GM18868 (cell line): ENCODE measurements at regions not wholly inside any gene's neighbourhood (a gene's known extent, or its start where the extent isn't known, plus 50 kb on each side); places are given as distances from the start of the nearest gene placed in this dataset.

ENCODE experiments used
- ATAC-seq: cut with Tn5 transposase; IDR thresholded peaks from one replicate; pipeline ENCODE4 v1.9.1; 2021; ENCODE audit warnings: mild to moderate bottlenecking, moderate library complexity; ENCODE audit not compliant: unreplicated experiment

DNA sequence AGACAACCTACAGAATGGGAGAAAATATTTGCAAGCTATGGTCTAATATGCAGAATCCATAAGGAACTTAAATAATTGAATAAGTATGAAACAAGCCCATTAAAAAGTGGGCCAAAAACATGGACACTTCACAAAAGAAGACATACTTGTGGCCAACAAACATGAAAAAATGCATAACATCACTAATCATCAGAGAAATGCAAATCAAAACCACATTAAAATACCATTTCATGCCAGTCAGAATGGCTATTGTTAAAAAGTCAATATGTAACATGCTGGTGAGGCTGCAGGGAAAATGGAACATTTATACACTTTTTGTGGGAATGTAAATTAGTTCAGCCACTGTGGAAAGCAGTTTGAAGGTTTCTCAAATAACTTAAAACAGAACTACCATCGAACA is 945.4 kb upstream of the FLRT2 start:
- no peak for ATAC-seq

DNA sequence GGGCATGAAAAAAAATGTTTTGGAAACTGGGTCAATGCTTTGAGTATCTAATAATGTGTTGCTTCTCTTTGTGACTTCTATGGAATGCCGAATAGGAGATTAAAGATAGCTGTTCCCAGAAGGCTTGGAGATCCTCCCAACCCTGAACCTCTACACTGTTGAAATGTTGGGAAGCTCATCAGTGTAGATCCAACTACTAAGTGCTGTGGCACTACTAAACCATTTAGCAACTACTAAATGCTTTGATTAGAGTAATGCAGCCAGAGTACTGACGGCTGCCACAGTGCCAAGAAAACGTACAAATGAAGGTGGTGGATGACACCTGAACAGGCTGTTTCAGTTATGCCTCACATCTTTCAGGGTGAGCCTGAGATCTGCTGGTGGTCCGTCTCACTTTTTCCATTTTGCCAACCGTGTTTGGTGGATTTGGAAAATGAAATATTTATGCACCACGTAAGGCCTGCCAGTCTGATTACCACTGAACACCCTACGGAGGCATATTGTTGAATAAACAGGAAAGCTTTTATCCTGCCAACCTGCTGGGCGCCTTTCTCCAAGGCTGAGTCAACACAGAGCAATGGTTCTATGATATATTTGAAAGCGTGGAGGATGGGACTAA is 938.0 kb upstream of the FLRT2 start:
- no peak for ATAC-seq

DNA sequence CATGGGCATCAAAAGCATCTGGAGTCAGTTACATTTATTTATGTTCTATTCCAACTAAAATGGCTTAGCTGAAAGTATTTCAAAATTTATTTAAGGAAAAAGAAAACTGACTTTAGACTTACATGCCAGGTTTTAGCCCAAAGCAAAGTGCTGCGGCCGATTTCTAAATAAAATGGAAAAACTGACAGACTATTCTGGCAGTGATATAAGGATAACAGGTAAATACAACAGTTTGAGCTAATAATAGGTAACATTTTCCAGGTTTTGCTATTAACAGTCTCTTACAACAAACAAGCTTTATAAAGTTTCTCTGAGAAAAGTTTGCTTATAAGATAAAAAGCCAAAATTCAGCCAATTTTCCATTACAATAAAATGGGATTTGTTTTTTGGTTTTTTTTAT is 937.2 kb upstream of the FLRT2 start:
- ATAC-seq: no peak

DNA sequence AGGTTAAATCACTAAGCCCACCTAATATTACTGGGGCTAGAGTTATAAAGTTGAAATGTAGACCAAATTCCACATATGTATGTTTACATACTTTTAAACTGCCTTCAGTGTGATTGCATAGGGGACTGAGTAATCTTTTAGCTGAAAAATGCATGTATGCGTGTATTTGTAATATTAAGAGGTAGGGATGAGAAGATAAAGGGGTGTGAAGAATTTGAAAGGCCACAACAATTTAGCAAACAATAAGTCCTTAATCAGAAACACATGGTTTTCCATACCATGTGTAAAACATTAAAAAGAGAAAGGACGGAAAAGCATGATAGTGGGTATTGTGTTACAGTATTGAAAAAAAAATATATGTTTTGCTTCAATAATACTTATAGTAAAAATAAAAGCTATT is 919.9 kb upstream of the FLRT2 start:
- no peak for ATAC-seq

GRCh38 chr14:84622357-84622756 is 907.6 kb upstream of the FLRT2 start:
- ATAC-seq: no peak

DNA sequence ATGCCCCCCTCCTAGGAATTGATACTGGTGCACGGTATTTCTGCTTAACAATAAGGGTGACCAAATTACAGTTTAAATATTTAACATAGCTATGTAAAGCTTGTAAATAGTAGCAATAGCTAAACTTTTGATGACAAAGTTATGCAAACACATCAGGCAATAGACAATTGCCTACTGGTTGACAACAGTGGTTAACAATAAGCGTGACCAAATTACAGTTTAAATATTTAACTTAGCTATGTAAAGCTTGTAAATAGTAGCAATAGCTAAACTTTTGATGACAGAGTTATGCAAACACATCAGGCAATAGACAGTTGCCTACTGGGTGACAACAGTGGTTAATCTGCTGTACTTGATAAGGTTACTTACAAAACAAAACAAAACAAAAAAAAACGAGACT is 886.5 kb upstream of the FLRT2 start:
- no peak for ATAC-seq

DNA sequence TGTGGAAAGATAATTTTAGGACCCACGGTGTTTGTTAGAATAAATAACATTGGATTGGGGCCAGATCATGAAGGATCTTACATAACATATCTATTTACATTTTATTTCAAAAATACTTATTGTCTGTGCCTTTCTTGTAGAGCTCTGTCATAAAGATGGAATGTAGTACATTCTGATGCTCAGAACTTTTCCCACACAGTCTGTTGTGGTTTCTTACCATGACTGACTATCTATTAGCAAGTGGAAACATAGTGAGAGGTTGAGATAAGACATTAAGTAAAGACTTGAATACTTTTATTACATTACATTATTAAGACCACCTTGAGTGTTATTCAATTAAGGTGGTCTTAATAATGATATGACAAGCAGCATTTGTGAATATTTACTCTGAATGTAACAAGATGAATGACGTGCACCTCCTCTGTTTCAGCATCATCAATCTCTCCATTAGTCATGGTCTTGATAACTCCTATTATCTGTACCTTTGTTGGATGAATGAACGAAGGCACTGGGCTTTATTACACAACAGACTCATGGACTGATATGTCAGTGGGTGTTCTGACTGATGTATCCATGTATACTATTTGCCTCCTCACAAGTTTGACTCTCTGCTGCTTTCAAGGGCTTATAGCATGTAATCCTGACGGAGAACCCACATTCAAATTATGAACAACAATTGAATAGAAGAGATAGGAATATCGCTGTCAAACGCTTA is 883.0 kb upstream of the FLRT2 start:
- no peak for ATAC-seq

DNA sequence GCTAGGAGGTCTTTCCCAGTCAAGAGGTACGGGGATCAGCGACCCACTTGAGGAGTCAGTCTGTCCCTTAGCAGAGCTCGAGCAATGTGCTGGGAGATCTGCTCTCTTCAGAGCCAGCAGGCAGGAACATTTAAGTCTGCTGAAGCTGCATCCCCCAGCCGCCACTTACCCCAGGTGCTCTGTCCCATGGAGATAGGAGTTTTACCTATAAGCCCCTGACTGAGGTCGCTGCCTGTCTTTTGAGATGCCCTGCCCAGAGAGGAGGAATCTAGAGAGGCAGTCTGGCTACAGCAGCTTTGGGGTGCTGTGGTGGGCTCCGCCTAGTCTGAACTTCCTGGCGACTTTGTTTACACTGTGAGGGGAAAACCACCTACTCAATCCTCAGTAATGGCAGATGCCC is 874.9 kb upstream of the FLRT2 start:
- ATAC-seq: no peak

GRCh38 chr14:84657911-84658310 is 872.0 kb upstream of the FLRT2 start:
- no peak for ATAC-seq

GRCh38 chr14:84670796-84671195 is 859.1 kb upstream of the FLRT2 start:
- ATAC-seq: no peak

DNA sequence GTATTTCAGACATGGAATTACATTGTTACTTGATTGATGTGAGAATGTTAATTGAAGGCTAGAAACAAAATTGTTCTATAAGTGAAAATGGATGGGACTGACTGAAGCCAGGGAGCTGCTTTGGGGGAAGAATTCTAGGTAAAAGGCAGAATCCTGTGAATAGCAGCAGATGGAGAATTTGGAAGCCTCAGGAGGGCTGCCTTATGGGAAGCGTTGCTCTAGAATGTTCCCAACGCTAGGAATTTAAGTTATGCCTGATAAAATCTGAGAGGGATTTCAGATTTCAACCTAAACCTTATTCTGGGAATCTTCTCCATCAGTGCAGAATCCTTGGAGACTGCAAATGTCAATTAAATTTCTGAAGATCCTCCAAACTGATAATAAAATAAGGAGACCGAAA is 858.2 kb upstream of the FLRT2 start:
- no peak for ATAC-seq

- ATAC-seq: no peak
Observed at GRCh38 chr14:84674636-84675035, 855.3 kb upstream of the FLRT2 start.

DNA sequence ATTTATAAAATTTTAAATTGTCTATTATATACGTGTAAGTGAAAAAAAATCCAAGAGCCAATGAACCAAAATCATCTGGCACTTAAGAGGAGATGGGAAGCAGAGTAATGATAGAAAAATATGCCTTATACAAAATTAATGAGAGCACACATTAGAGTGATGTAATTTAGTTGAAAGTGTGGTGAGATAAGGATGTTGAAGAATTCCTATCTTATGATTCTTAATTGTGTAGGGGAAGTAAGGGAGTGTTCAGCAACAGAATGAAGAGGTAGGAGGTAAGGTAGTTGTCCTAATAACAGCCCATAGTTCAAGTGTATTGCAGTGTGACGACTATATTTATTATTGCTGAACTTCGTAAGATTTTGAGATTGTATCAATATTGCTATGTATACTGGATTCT is 843.4 kb upstream of the FLRT2 start:
- ATAC-seq: no peak

DNA sequence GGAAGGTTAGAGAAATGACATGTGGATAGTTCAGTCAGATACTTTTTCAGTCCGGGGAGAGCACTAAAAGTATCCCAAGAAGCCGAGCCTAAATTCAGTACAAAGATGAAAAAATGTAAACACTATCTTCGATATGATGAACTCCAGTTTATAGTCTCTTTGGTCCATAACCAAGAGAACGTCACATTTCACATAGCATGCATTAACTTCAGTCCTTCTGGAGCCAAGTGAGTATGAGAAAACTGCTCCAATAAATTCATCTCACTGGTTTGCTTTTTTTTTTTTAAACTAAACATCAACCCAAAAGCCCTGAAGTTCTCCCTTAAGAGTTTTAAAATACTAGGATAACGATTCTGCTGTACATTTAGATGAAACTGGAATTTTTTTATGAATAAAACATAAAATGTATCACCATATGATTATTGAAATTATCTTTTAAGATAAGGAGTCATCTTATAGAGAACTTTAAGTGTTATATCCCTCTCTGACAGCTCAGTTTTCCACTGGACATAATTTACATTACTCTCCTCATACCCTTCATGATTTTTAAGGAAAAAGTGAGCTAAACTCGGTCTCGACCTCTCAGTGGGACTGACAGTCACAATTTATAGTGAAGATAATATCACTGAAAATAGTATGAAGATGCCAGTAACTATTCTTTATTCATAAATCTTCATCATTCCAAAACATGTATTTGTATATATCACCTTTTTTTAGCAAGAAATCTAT is 841.5 kb upstream of the FLRT2 start:
- no peak for ATAC-seq

- no peak for ATAC-seq
Observed at GRCh38 chr14:84694161-84694560, 835.8 kb upstream of the FLRT2 start.

DNA sequence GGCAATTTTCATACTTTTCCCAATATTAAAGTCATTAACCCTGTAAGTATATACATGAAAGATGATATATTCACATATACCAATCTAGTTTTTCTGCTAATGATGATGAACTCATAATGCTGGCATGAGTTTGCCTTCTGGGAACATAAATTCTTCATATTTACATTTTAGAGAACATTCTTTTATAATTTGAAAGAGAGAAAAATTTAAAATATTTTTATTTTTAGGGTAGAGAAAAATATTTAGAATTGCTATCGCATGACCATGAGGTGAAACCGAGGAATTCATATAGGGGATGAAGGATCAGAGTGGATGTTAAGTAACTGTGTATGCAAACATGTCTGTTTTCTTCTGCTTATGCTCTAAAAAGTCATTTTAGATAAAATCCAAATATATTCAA is 825.3 kb upstream of the FLRT2 start:
- ATAC-seq: no peak

- no peak for ATAC-seq
Observed at GRCh38 chr14:84707830-84708229, 822.1 kb upstream of the FLRT2 start.

GRCh38 chr14:84708865-84709264 is 821.1 kb upstream of the FLRT2 start:
- ATAC-seq: no peak

- no peak for ATAC-seq
Observed at GRCh38 chr14:84726471-84726870, 803.5 kb upstream of the FLRT2 start.

- ATAC-seq: no peak
Observed at GRCh38 chr14:84749191-84749955, 780.6 kb upstream of the FLRT2 start.

DNA sequence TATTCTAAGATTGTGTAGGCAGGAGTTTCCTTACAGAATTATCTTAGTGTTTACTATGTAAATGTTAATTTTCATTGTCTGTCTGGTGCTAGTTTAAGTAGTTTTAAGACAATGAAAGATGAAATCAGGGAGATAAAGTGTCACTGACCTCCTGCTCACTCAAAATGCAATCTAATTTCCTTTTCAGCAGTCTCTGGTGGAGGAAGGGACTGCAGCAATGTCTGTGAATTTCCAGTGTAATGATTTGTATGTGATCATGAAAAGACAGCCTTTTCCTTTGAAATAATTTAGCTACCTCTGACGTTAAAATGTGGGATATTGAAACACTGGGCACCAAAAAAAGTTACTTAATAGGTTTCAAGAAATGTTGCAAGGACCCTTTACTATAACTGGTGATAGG is 779.7 kb upstream of the FLRT2 start:
- no peak for ATAC-seq
